MM.1S (cell line): ENCODE measurements at regions not wholly inside any gene's neighbourhood (a gene's known extent, or its start where the extent isn't known, plus 50 kb on each side); places are given as distances from the start of the nearest gene placed in this dataset.

ENCODE experiments used
- DNase-seq: peaks from one replicate; pipeline ENCODE4 v3.0.0-alpha.2; 2015
- H2AFZ ChIP-seq: fragments of 300-600 bp; sonication (generic); 2 replicates; pipeline ENCODE4 v1.6.0; 2016; ENCODE audit warnings: antibody characterized with exemption, low read length
- H3F3A ChIP-seq: fragments of 300-600 bp; sonication (generic); 2 replicates; pipeline ENCODE4 v1.6.1; 2016; ENCODE audit warnings: mild to moderate bottlenecking, antibody characterized with exemption, low read length, moderate library complexity, mixed read lengths; ENCODE audit not compliant: insufficient read depth
- H3K27ac ChIP-seq: fragments of 300-600 bp; sonication (generic); 2 replicates; pipeline ENCODE4 v1.5.1; 2016; ENCODE audit warnings: mild to moderate bottlenecking, low read length
- H3K27me3 ChIP-seq: fragments of 300-600 bp; sonication (generic); replicated peaks from 2 replicates; pipeline ENCODE4 v1.6.0; 2016; ENCODE audit warnings: low read length; ENCODE audit not compliant: insufficient read depth
- H3K36me3 ChIP-seq: fragments of 300-600 bp; sonication (generic); replicated peaks from 2 replicates; pipeline ENCODE4 v1.6.1; 2016; ENCODE audit warnings: mild to moderate bottlenecking, low read length, mixed read lengths; ENCODE audit not compliant: insufficient read depth
- H3K4me1 ChIP-seq: fragments of 300-600 bp; sonication (generic); 2 replicates; pipeline ENCODE4 v1.6.1; 2016; ENCODE audit warnings: low read length, mixed read lengths
- H3K4me2 ChIP-seq: fragments of 300-600 bp; sonication (generic); 2 replicates; pipeline ENCODE4 v1.6.0; 2016; ENCODE audit warnings: low read depth, low read length
- H3K4me3 ChIP-seq: fragments of 300-600 bp; sonication (generic); 2 replicates; pipeline ENCODE4 v1.5.1; 2016; ENCODE audit warnings: low read length, mixed read lengths
- H3K79me2 ChIP-seq: fragments of 300-600 bp; sonication (generic); 2 replicates; pipeline ENCODE4 v1.6.1; 2016; ENCODE audit warnings: mixed run types, low read length, mixed read lengths
- H3K9ac ChIP-seq: fragments of 300-600 bp; sonication (generic); 2 replicates; pipeline ENCODE4 v1.6.1; 2016; ENCODE audit warnings: low read length, mixed read lengths
- H3K9me2 ChIP-seq: fragments of 300-600 bp; sonication (generic); replicated peaks from 2 replicates; pipeline ENCODE4 v1.6.1; 2016; ENCODE audit warnings: mild to moderate bottlenecking, low read length, mixed read lengths; ENCODE audit not compliant: insufficient read depth
- H3K9me3 ChIP-seq: fragments of 300-600 bp; sonication (generic); replicated peaks from 2 replicates; pipeline ENCODE4 v1.6.1; 2016; ENCODE audit warnings: mild to moderate bottlenecking, low read length, mixed read lengths; ENCODE audit not compliant: insufficient read depth
- H4K20me1 ChIP-seq: fragments of 300-600 bp; sonication (generic); 2 replicates; pipeline ENCODE4 v1.6.1; 2016; ENCODE audit warnings: mild to moderate bottlenecking, low read length, moderate library complexity, mixed read lengths; ENCODE audit not compliant: insufficient read depth
- EZH2 ChIP-seq: fragments of 300-600 bp; sonication (generic); optimal IDR thresholded peaks from 2 replicates; pipeline ENCODE3; 2017; ENCODE audit warnings: low read depth, mild to moderate bottlenecking, antibody characterized with exemption, low read length, mixed read lengths
- EZH2phosphoT487 ChIP-seq: fragments of 300-600 bp; sonication (generic); IDR thresholded peaks from 2 replicates; pipeline ENCODE4 v1.6.1; 2018; ENCODE audit warnings: antibody characterized with exemption, low read length
- TF ChIP-seq, protein P1 (sequence below): fragments of 300-600 bp; sonication (generic); IDR thresholded peaks from 2 replicates; pipeline ENCODE4 v1.5.1; 2016; ENCODE audit warnings: antibody characterized with exemption, low read length, mixed read lengths

- no peak overlapping the region for H3K27ac ChIP-seq
- no peak overlapping the region for H3K4me2 ChIP-seq
- no peak overlapping the region for H3K4me3 ChIP-seq
- H4K20me1 ChIP-seq = no peaks in the 10 kb centered on the region
- H3K27me3 ChIP-seq = no peaks in the 10 kb centered on the region
- H3K9me2 ChIP-seq = no peaks in the 10 kb centered on the region
- H3K79me2 ChIP-seq = no peaks in the 10 kb centered on the region
- TF ChIP-seq, protein P1, sequence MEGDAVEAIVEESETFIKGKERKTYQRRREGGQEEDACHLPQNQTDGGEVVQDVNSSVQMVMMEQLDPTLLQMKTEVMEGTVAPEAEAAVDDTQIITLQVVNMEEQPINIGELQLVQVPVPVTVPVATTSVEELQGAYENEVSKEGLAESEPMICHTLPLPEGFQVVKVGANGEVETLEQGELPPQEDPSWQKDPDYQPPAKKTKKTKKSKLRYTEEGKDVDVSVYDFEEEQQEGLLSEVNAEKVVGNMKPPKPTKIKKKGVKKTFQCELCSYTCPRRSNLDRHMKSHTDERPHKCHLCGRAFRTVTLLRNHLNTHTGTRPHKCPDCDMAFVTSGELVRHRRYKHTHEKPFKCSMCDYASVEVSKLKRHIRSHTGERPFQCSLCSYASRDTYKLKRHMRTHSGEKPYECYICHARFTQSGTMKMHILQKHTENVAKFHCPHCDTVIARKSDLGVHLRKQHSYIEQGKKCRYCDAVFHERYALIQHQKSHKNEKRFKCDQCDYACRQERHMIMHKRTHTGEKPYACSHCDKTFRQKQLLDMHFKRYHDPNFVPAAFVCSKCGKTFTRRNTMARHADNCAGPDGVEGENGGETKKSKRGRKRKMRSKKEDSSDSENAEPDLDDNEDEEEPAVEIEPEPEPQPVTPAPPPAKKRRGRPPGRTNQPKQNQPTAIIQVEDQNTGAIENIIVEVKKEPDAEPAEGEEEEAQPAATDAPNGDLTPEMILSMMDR = no peak
- TF ChIP-seq EZH2 (no peak), EZH2phosphoT487 (no peak)
- no peaks in the 10 kb centered on the region for H3F3A ChIP-seq
- no peak for DNase-seq
- H3K9ac ChIP-seq = no peak overlapping the region
- H3K36me3 ChIP-seq = no peaks in the 10 kb centered on the region
- no peak overlapping the region for H2AFZ ChIP-seq
- no peaks in the 10 kb centered on the region for H3K9me3 ChIP-seq
- no peaks in the 10 kb centered on the region for H3K4me1 ChIP-seq
Measured at GRCh38 chr3:23117856-23118255, 85.3 kb upstream of the UBE2E2 start.

- Histone ChIP-seq H3K27me3 (no peaks in the 10 kb centered on the region), H3F3A (no peaks in the 10 kb centered on the region)
- DNase-seq = no peak
Measured at GRCh38 chr3:23127196-23127595, 75.9 kb upstream of the UBE2E2 start.

GRCh38 chr3:23128655-23129054, 74.5 kb upstream of the UBE2E2 start:
- Histone ChIP-seq H3K9me3 (no peaks in the 10 kb centered on the region), H3K79me2 (no peaks in the 10 kb centered on the region), H3K27ac (no peak overlapping the region), H3K9me2 (no peaks in the 10 kb centered on the region), H3K27me3 (no peaks in the 10 kb centered on the region), H3K4me1 (0 out of 2 replicates have a peak, but pooled peaks cover 6% of the 10 kb centered on the region), H3K36me3 (no peaks in the 10 kb centered on the region), H3K9ac (no peak overlapping the region), H4K20me1 (no peaks in the 10 kb centered on the region), H3K4me2 (no peak overlapping the region), H2AFZ (no peak overlapping the region), H3F3A (no peaks in the 10 kb centered on the region), H3K4me3 (no peak overlapping the region)
- TF ChIP-seq EZH2 = no peak
- TF ChIP-seq, protein P1 = no peak
- TF ChIP-seq EZH2phosphoT487 = no peak
- DNase-seq = no peak

More at GRCh38 chr3:23127196-23127595, 75.9 kb upstream of the UBE2E2 start:
- Histone ChIP-seq H4K20me1 (no peaks in the 10 kb centered on the region), H3K9me3 (no peaks in the 10 kb centered on the region), H3K9me2 (no peaks in the 10 kb centered on the region), H3K27ac (no peak overlapping the region), H3K4me1 (0 out of 2 replicates have a peak, but pooled peaks cover 6% of the 10 kb centered on the region), H2AFZ (no peak overlapping the region), H3K9ac (no peak overlapping the region), H3K4me2 (no peak overlapping the region), H3K36me3 (no peaks in the 10 kb centered on the region), H3K79me2 (no peaks in the 10 kb centered on the region), H3K4me3 (no peak overlapping the region)
- TF ChIP-seq EZH2phosphoT487 (no peak), EZH2 (no peak)
- TF ChIP-seq, protein P1 = no peak
